GM12873 (cell line): ENCODE measurements at regions not wholly inside any gene's neighbourhood (a gene's known extent, or its start where the extent isn't known, plus 50 kb on each side); places are given as distances from the start of the nearest gene placed in this dataset.

Source experiments
- CTCF ChIP-seq: IDR thresholded peaks from 2 replicates; pipeline ENCODE4 v1.5.1; 2012; ENCODE audit warnings: low read depth, mild to moderate bottlenecking, moderate library complexity, low read length, control low read depth; ENCODE audit not compliant: insufficient read depth; ENCODE audit errors: missing control alignments

GRCh38 chr4:114265342-114265741 is 285.9 kb upstream of the ARSJ start:
- no peak for TF ChIP-seq CTCF

GRCh38 chr4:114267976-114268375 is 288.5 kb upstream of the ARSJ start:
- no peak for TF ChIP-seq CTCF

DNA sequence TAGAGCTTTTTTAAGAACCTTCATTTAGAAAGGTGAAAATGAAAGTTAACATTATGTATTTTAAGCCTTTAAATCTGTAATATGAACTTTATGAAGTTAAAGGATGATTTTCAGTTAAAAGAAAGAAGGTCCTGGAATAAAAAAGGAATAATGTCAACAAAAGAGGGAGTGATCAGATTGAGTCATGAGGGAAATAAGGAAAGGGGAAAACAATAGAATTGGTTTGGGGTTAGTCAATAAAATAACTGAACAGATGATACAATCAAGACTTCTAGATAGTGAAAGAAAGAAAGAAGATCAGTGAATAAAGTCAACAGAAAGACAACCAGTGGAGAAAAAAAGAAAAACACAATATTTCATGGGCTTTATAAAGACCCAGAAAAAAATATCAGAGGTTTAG is 291.6 kb upstream of the ARSJ start:
- no peak for TF ChIP-seq CTCF

- TF ChIP-seq CTCF = no peak
Measured at GRCh38 chr4:114272226-114272625, 292.8 kb upstream of the ARSJ start.

- no peak for TF ChIP-seq CTCF
Measured at GRCh38 chr4:114273238-114273637, 293.8 kb upstream of the ARSJ start.

DNA sequence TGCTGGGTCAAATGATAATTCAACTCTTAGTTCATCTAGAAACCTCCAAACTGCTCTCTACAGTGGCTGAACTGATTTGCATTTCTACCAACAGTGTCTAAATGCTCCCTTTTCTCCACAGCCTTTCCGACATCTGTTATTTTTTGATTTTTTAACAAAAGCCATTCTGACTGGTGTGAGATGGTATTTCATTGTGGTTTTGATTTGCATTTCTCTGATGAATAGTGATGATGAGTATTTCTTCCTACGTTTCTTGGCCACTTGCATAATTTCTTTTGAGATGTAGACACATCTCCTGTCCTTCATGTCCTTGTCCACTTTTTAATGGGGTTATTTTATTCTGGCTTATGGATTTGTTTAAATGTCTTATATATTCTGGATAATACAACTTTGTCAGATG is 298.2 kb upstream of the ARSJ start:
- no peak for TF ChIP-seq CTCF

DNA sequence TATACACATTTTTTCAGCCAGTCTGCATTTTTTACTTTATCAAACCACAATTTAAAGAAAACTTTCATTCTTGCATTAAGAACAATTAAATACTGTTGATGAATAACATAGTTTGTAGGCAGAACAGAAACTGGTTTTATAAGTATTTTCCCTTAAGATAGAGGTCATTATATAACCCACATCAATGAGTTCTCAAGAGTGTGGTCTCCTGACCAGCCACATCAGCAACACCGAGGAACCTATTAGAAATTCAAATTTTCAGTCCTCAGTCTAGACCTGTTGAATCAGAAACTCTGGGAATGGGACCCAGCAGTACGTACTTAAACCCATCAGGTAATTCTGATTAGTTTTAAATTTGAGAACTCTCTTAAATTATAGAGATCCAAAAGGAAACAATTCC is 299.6 kb upstream of the ARSJ start:
- TF ChIP-seq CTCF = no peak

DNA sequence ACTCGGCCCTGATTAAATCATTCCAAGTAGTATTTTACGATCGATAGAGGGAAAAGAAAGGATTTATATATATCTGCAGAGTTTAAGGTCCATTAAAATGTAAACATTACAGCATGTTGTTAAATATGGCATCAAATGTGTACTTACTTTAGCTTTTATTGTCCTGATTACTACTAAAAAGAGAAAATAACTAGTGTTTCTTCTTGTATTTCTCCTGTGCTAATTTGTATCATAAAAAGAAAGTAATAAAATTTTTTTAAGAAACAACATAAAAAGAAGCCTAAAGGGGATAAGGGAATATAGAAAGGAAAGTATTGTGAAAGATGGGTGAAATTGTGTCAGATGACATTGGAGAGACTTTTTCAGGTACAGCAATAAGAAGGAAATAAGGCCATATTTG is 300.3 kb upstream of the ARSJ start:
- TF ChIP-seq CTCF = no peak
